ENCODE measurements at regions not wholly inside any gene's neighbourhood (a gene's known extent, or its start where the extent isn't known, plus 50 kb on each side); places are given as distances from the start of the nearest gene placed in this dataset.

DNA sequence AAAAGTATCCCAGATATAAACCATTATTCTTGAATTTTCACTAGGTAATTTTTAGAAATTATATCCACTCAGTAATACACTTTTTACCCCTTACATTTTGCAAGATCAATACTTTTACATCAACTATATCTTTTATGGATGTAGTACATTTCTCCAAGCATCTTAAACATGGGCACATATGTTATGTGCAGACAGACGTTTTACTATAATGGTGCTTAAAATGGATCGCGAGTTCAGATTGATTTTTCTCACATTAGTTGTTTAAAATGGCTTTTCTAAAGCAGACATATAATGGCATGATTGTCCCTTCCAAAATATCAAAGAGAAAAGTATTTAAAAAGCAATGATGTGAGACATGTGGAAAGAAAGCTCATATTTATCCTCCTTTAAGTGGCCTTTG, 786.1 kb downstream of the PDHA2 start:
- TF ChIP-seq EZH2 (IDR thresholded peaks at IDR 0.05; ENCODE audit: borderline replicate concordance), result no peak
- TF ChIP-seq, protein P1, sequence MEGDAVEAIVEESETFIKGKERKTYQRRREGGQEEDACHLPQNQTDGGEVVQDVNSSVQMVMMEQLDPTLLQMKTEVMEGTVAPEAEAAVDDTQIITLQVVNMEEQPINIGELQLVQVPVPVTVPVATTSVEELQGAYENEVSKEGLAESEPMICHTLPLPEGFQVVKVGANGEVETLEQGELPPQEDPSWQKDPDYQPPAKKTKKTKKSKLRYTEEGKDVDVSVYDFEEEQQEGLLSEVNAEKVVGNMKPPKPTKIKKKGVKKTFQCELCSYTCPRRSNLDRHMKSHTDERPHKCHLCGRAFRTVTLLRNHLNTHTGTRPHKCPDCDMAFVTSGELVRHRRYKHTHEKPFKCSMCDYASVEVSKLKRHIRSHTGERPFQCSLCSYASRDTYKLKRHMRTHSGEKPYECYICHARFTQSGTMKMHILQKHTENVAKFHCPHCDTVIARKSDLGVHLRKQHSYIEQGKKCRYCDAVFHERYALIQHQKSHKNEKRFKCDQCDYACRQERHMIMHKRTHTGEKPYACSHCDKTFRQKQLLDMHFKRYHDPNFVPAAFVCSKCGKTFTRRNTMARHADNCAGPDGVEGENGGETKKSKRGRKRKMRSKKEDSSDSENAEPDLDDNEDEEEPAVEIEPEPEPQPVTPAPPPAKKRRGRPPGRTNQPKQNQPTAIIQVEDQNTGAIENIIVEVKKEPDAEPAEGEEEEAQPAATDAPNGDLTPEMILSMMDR (IDR thresholded peaks at IDR 0.05; ENCODE audit: poor library complexity), result no peak
